ENCODE measurements at regions not wholly inside any gene's neighbourhood (a gene's known extent, or its start where the extent isn't known, plus 50 kb on each side); places are given as distances from the start of the nearest gene placed in this dataset.

DNA sequence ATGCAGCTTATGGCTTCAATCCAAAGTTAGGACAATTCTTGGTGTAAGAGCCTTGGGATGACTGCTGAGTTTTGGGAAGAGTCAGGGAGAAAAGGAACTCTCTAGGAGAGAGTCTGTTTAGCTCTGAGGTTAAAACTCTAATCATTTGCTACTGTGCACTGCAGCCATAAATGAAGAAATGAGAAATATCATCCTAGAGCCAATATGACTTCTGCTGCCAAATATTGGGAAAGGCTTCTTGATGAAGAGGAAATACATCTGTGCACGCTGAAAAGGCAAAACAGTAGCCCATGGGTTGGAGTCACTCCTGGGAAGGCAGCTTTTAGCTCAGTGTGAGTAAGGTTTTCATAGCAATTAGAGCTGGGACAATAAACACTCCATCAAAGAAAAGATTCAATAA is 308.8 kb downstream of the SFMBT2 start:
- Histone ChIP-seq H3F3A (ENCODE audit: low read depth) (no peaks in the 10 kb centered on the region), H3K9me3 (ENCODE audit: low read depth) (no peaks in the 10 kb centered on the region), H3K9ac (no peak overlapping the region), H3K4me3 (no peak overlapping the region), H3K27ac (no peak overlapping the region), H3K36me3 (no peaks in the 10 kb centered on the region), H3K4me2 (no peak overlapping the region), H2AFZ (replicated peaks) (no peak overlapping the region), H4K20me1 (ENCODE audit: low read depth) (no peaks in the 10 kb centered on the region), H3K79me2 (ENCODE audit: low read depth) (no peaks in the 10 kb centered on the region), H3K4me1 (no peaks in the 10 kb centered on the region), H3K27me3 (no peaks in the 10 kb centered on the region)
- H3K27ac Mint-ChIP-seq = no peak overlapping the region
- no peaks in the 10 kb centered on the region for H3K4me1 Mint-ChIP-seq
- H3K9me3 Mint-ChIP-seq = peaks cover under 1% of the 10 kb centered on the region
- no peak for DNase-seq (ENCODE audit: low spot score)
- no peaks in the 10 kb centered on the region for H3K36me3 Mint-ChIP-seq
- H3K27me3 Mint-ChIP-seq (ENCODE audit: insufficient read depth, low read depth) = no peaks in the 10 kb centered on the region
- TF ChIP-seq CTCF (IDR thresholded peaks at IDR 0.05) (no peak), EZH2 (IDR thresholded peaks at IDR 0.05) (no peak), EZH2phosphoT487 (IDR thresholded peaks at IDR 0.05) (no peak)
- H3K4me3 Mint-ChIP-seq = no peak overlapping the region

- TF ChIP-seq EZH2 (IDR thresholded peaks at IDR 0.05) = no peak
- no peak for TF ChIP-seq EZH2phosphoT487 (IDR thresholded peaks at IDR 0.05)
- TF ChIP-seq CTCF (IDR thresholded peaks at IDR 0.05) = no peak
- no peak overlapping the region for H3K4me3 ChIP-seq
- H3K4me1 Mint-ChIP-seq = no peaks in the 10 kb centered on the region
Observed at GRCh38 chr10:7101451-7101850, 309.4 kb downstream of the SFMBT2 start.

DNA sequence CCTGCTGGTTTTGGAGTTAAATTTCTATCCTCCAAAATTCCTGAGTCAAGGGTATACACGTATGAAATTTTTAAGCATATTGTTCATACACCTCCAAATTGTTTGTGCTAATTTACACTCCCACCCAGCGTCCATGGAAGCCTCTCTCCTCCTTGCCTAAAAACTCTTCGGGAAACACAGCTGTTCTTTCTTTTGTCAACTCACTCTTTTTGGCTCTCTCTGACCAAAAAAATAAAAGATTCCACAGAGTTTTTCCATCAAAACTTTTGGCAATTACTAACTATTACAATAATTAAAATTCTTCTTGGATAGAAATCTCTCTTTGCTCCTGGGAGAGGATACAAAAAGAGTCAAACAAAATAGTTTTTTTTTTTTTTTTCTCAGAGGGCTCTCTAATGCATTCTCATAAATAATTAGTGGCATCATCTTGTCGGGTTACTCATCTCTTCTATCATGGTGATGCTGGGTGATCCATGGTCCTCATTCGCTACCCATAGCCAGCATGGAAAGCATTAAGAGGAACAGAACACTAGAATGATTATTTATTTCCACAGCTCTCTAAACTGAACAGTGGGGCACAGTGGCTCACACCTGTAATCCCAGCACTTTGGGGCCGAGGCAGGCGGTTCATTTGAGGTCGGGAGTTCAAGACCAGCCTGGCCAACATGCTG is 310.7 kb downstream of the SFMBT2 start:
- TF ChIP-seq EZH2phosphoT487 (IDR thresholded peaks at IDR 0.05) = no peak
- TF ChIP-seq EZH2 (IDR thresholded peaks at IDR 0.05) = no peak
- TF ChIP-seq CTCF (IDR thresholded peaks at IDR 0.05) = no peak
- Histone ChIP-seq H4K20me1 (ENCODE audit: low read depth) (no peaks in the 10 kb centered on the region), H3K36me3 (no peaks in the 10 kb centered on the region), H2AFZ (replicated peaks) (no peak overlapping the region), H3K4me2 (no peak overlapping the region), H3K4me3 (no peak overlapping the region), H3K79me2 (ENCODE audit: low read depth) (no peaks in the 10 kb centered on the region), H3F3A (ENCODE audit: low read depth) (no peaks in the 10 kb centered on the region), H3K27ac (no peak overlapping the region), H3K9ac (no peak overlapping the region), H3K9me3 (ENCODE audit: low read depth) (no peaks in the 10 kb centered on the region), H3K27me3 (no peaks in the 10 kb centered on the region), H3K4me1 (no peaks in the 10 kb centered on the region)
- no peak overlapping the region for H3K4me3 Mint-ChIP-seq
- no peak overlapping the region for H3K27ac Mint-ChIP-seq
- H3K9me3 Mint-ChIP-seq = no peaks in the 10 kb centered on the region
- H3K4me1 Mint-ChIP-seq = no peaks in the 10 kb centered on the region
- DNase-seq (ENCODE audit: low spot score) = no peak
- H3K36me3 Mint-ChIP-seq = no peaks in the 10 kb centered on the region
- no peaks in the 10 kb centered on the region for H3K27me3 Mint-ChIP-seq (ENCODE audit: insufficient read depth, low read depth)

More at GRCh38 chr10:7101451-7101850, 309.4 kb downstream of the SFMBT2 start:
- Mint-ChIP-seq H3K27me3 (ENCODE audit: insufficient read depth, low read depth) (no peaks in the 10 kb centered on the region), H3K36me3 (no peaks in the 10 kb centered on the region), H3K9me3 (no peaks in the 10 kb centered on the region), H3K4me3 (no peak overlapping the region), H3K27ac (no peak overlapping the region)
- Histone ChIP-seq H3K79me2 (ENCODE audit: low read depth) (no peaks in the 10 kb centered on the region), H3K27ac (no peak overlapping the region), H3K36me3 (no peaks in the 10 kb centered on the region), H3K27me3 (no peaks in the 10 kb centered on the region), H3K9me3 (ENCODE audit: low read depth) (no peaks in the 10 kb centered on the region), H3F3A (ENCODE audit: low read depth) (no peaks in the 10 kb centered on the region), H3K9ac (no peak overlapping the region), H2AFZ (replicated peaks) (no peak overlapping the region), H4K20me1 (ENCODE audit: low read depth) (no peaks in the 10 kb centered on the region), H3K4me1 (no peaks in the 10 kb centered on the region), H3K4me2 (no peak overlapping the region)
- DNase-seq (ENCODE audit: low spot score) = no peak

Measured in neural progenitor cell (in vitro differentiated cells).